PC-3 (cell line): ENCODE measurements at regions not wholly inside any gene's neighbourhood (a gene's known extent, or its start where the extent isn't known, plus 50 kb on each side); places are given as distances from the start of the nearest gene placed in this dataset.

Experiments
- ATAC-seq: fragments of 200-7000 bp; cut with Tn5 transposase; 2 replicates; pipeline ENCODE4 v1.9.1; 2020; ENCODE audit warnings: mild to moderate bottlenecking, moderate library complexity
- BruUV-seq: library from RNA; stranded (reverse); fragments of 400-500 nt; replicated peaks from 2 replicates; lab custom pipeline; 2021; lab: Mats Ljungman, UMichigan
- CTCF ChIA-PET: fragments of 300-600 bp; sonication (Branson Sonifier 250); formaldehyde crosslinking; loops from one replicate; lab custom pipeline; 2022; ENCODE audit warnings: antibody characterized with exemption; lab: Charles Lee
- POLR2A ChIA-PET: fragments of 300-600 bp; sonication (Branson Sonifier 250); formaldehyde crosslinking; loops from one replicate; lab custom pipeline; 2022; ENCODE audit warnings: antibody characterized with exemption; ENCODE audit not compliant: unreplicated experiment; lab: Charles Lee
- DNase-seq: peaks from one replicate; pipeline ENCODE4 v3.0.0-alpha.2; 2015
- H2AFZ ChIP-seq: fragments of 300-600 bp; sonication (generic); 2 replicates; pipeline ENCODE4 v1.6.0; 2016; ENCODE audit warnings: antibody characterized with exemption, low read length
- H3F3A ChIP-seq: fragments of 300-600 bp; sonication (generic); one replicate; pipeline ENCODE4 v1.6.0; 2017; ENCODE audit warnings: antibody characterized with exemption, low read length, control low read depth, mild to moderate bottlenecking; ENCODE audit not compliant: unreplicated experiment
- H3K27ac ChIP-seq: fragments of 300-600 bp; sonication (generic); 2 replicates; pipeline ENCODE4 v1.5.1; 2016; ENCODE audit warnings: mild to moderate bottlenecking, low read length
- H3K27me3 ChIP-seq: fragments of 300-600 bp; sonication (generic); 2 replicates; pipeline ENCODE4 v1.6.1; 2016; ENCODE audit warnings: low read length, mixed read lengths
- H3K36me3 ChIP-seq: fragments of 300-600 bp; sonication (generic); 2 replicates; pipeline ENCODE4 v1.6.1; 2016; ENCODE audit warnings: low read depth, mixed run types, low read length, mixed read lengths
- H3K4me1 ChIP-seq: fragments of 300-600 bp; sonication (generic); 2 replicates; pipeline ENCODE4 v1.5.1; 2016; ENCODE audit warnings: low read length; ENCODE audit not compliant: insufficient read depth
- H3K4me2 ChIP-seq: fragments of 300-600 bp; sonication (generic); 2 replicates; pipeline ENCODE4 v1.6.0; 2016; ENCODE audit warnings: low read length
- H3K4me3 ChIP-seq: fragments of 300-600 bp; sonication (generic); 2 replicates; pipeline ENCODE4 v1.5.1; 2016; ENCODE audit warnings: mild to moderate bottlenecking, low read length, mixed read lengths
- H3K79me2 ChIP-seq: fragments of 300-600 bp; sonication (generic); 2 replicates; pipeline ENCODE4 v1.6.1; 2017; ENCODE audit warnings: low read length, mixed read lengths
- H3K9ac ChIP-seq: fragments of 300-600 bp; sonication (generic); 2 replicates; pipeline ENCODE4 v1.6.0; 2016; ENCODE audit warnings: mild to moderate bottlenecking, low read length
- H3K9me2 ChIP-seq: fragments of 300-600 bp; sonication (generic); replicated peaks from 2 replicates; pipeline ENCODE4 v1.6.1; 2016; ENCODE audit warnings: mixed run types, low read length, mixed read lengths
- H3K9me3 ChIP-seq: fragments of 300-600 bp; sonication (generic); 2 replicates; pipeline ENCODE4 v1.6.1; 2016; ENCODE audit warnings: low read length, mixed read lengths
- H4K20me1 ChIP-seq: fragments of 300-600 bp; sonication (generic); 2 replicates; pipeline ENCODE4 v1.6.1; 2016; ENCODE audit warnings: low read length, mixed read lengths
- CTCF ChIP-seq: fragments of 300-600 bp; sonication (generic); conservative IDR thresholded peaks from 2 replicates; pipeline ENCODE4 v1.5.1; 2017; ENCODE audit warnings: antibody characterized with exemption, low read depth, mild to moderate bottlenecking, low read length
- EZH2 ChIP-seq: fragments of 300-600 bp; sonication (generic); IDR thresholded peaks from one replicate; pipeline ENCODE4 v1.6.1; 2017; ENCODE audit warnings: antibody characterized with exemption, mild to moderate bottlenecking, low read length; ENCODE audit not compliant: unreplicated experiment
- EZH2phosphoT487 ChIP-seq: fragments of 300-600 bp; sonication (generic); IDR thresholded peaks from 2 replicates; pipeline ENCODE4 v1.6.1; 2018; ENCODE audit warnings: mild to moderate bottlenecking, antibody characterized with exemption, low read length, borderline replicate concordance
- intact Hi-C: fragments of 100-400 bp; cut with micrococcal nuclease; formaldehyde crosslinking; loops from 2 replicates; pipeline ENCODE4 v1.9.0; 2023

DNA sequence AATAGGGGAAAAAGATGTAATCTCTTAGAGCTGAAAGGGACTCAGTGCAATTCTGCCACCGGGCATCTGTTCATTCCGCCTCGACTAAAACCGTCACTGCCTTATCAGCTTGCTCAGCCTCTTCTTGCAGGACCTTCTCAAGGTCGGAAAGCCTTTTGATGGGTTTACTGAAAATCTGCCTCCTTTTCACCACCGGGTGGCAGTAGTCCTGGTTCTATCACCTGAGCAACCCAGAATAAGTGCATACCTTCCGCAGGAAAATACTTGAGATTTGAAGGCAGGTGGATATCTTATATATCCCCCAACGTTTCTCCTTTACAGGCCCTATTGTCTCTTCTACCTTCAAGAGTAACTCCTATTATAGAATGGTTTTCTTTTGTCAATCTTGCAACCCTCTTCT lies 103.4 kb upstream of the PAK3 start:
- Histone ChIP-seq H3K27me3 (no peaks in the 10 kb centered on the region), H2AFZ (no peak overlapping the region), H3F3A (no peaks in the 10 kb centered on the region), H3K36me3 (no peaks in the 10 kb centered on the region), H3K9me2 (no peaks in the 10 kb centered on the region), H3K4me2 (no peak overlapping the region), H3K27ac (no peak overlapping the region), H3K79me2 (no peaks in the 10 kb centered on the region), H3K9me3 (no peaks in the 10 kb centered on the region), H3K4me3 (no peak overlapping the region), H4K20me1 (no peaks in the 10 kb centered on the region), H3K9ac (no peak overlapping the region), H3K4me1 (no peaks in the 10 kb centered on the region)
- ChIA-PET POLR2A (no interaction called here), CTCF (interaction anchor here (1.6 kb wide), 1 partner anchor 108 kb away, joined by 4 read pairs; no protein-coding TSS in a partner anchor)
- BruUV-seq: no TSS peak
- intact Hi-C loops: loop anchor here (1.0 to 5.0 kb wide), 3 partner anchors 45 to 252 kb away; no protein-coding TSS in a partner anchor
- DNase-seq: peak; percentile 57
- TF ChIP-seq CTCF: peak; percentile 65
- TF ChIP-seq EZH2phosphoT487: no peak
- ATAC-seq: peak; percentile 55

- TF ChIP-seq CTCF (no peak), EZH2 (no peak), EZH2phosphoT487 (no peak)
- no peak for ATAC-seq
- no peak for DNase-seq
- Histone ChIP-seq H3K27me3 (no peaks in the 10 kb centered on the region), H2AFZ (no peak overlapping the region), H3K9ac (no peak overlapping the region), H3K4me3 (no peak overlapping the region), H3K4me2 (no peak overlapping the region), H3K9me3 (no peaks in the 10 kb centered on the region), H3F3A (no peaks in the 10 kb centered on the region), H3K4me1 (no peaks in the 10 kb centered on the region), H3K9me2 (no peaks in the 10 kb centered on the region), H3K27ac (no peak overlapping the region), H3K79me2 (no peaks in the 10 kb centered on the region), H4K20me1 (no peaks in the 10 kb centered on the region), H3K36me3 (no peaks in the 10 kb centered on the region)
- BruUV-seq: no TSS peak
- POLR2A ChIA-PET: no interaction called here
- CTCF ChIA-PET: interaction anchor here (1.0 kb wide), 1 partner anchor 1826 kb away, joined by 3 read pairs; no protein-coding TSS in a partner anchor
- intact Hi-C loops: loop anchor here (5.0 kb wide), 1 partner anchor 47 kb away; no protein-coding TSS in a partner anchor
These were observed 106.1 kb upstream of the PAK3 start for GRCh38 chrX:110989869-110990268.

DNA sequence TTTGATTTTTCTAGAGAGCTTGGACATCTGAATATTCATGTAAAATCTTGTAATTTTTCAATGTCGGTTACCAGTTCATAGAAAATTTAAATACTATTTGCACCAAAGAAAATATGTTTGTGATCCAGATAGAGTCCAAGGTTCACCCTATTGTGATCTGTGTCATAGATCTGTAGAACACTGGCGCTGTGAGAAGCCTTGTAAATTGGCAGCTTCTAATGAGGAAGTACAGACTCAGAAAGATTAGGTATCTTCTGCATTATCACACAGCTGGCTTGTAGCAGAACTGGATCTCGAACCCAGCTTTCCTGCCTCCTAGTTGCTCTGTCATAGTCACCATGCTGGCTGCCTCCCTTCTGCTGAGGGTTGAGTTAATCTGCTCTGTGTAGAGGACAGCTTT lies 106.5 kb upstream of the PAK3 start:
- no peak overlapping the region for H3K4me3 ChIP-seq
- no peaks in the 10 kb centered on the region for H3K27me3 ChIP-seq
- intact Hi-C loops: no loop called here
- H3F3A ChIP-seq: no peaks in the 10 kb centered on the region
- no TSS peak for BruUV-seq
- no peaks in the 10 kb centered on the region for H3K9me2 ChIP-seq
- no peak overlapping the region for H3K9ac ChIP-seq
- H4K20me1 ChIP-seq: no peaks in the 10 kb centered on the region
- ChIA-PET CTCF (no interaction called here), POLR2A (no interaction called here)
- no peaks in the 10 kb centered on the region for H3K79me2 ChIP-seq
- H3K36me3 ChIP-seq: no peaks in the 10 kb centered on the region
- H2AFZ ChIP-seq: no peak overlapping the region
- H3K4me2 ChIP-seq: no peak overlapping the region
- DNase-seq (no peak), ATAC-seq (no peak)
- H3K27ac ChIP-seq: no peak overlapping the region
- H3K9me3 ChIP-seq: no peaks in the 10 kb centered on the region
- no peaks in the 10 kb centered on the region for H3K4me1 ChIP-seq
- no peak for TF ChIP-seq EZH2
- TF ChIP-seq EZH2phosphoT487: no peak
- TF ChIP-seq CTCF: no peak
